ENCODE measurements at regions not wholly inside any gene's neighbourhood (a gene's known extent, or its start where the extent isn't known, plus 50 kb on each side); places are given as distances from the start of the nearest gene placed in this dataset.

DNA sequence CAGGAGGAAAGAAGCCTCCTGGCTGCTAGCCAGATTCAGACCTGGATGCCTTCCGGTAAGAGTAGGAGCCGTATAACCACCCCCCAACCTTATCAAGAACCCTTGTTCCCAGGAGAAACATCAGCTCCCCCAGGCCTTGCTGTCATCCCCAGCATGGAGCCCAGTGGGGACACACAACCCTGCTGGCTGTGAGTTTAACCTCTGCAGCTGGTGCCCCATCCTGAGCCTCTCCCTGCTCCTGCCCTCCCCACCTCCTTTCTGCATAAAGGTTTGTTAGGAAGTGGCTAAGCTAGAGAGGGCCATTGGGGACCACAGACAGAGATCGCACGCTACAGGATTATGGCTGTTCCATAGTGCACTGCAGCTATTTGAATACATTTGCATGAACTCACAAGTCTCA lies 55.5 kb upstream of the RPL38 start:
- Histone ChIP-seq H3K36me3 (ENCODE audit: control insufficient read depth in 2 of 4, insufficient read depth in 4 of 4, low read length in 3 of 4) (no peaks in the 10 kb centered on the region), H3K4me1 (replicated peaks in 1 of 4; ENCODE audit: control insufficient read depth in 3 of 4, insufficient read depth in 4 of 4, low read length in 3 of 4) (peaks cover 0 to 9% (median 4%) of the 10 kb centered on the region in 4 experiments; a peak in 2 of 7 replicates), H4K20me1 (replicated peaks in 1 of 2; ENCODE audit: control insufficient read depth in 1 of 2, insufficient read depth in 2 of 2, low read length in 2 of 2) (no peaks in the 10 kb centered on the region), H3K56ac (replicated peaks; ENCODE audit: insufficient read length, low read depth, low read length) (no peak overlapping the region), H2AFZ (ENCODE audit: low read length) (no peak overlapping the region), H2BK120ac (replicated peaks; ENCODE audit: low read depth, low read length) (no peak overlapping the region), H3K79me2 (ENCODE audit: control insufficient read depth in 1 of 2, insufficient read depth in 2 of 2, low read length in 2 of 2) (no peaks in the 10 kb centered on the region), H3K4ac (replicated peaks; ENCODE audit: insufficient read length, low read depth, low read length) (no peak overlapping the region), H3K4me3 (ENCODE audit: extremely low read depth in 1 of 4, insufficient read depth in 2 of 4, low read depth in 3 of 4, low read length in 4 of 4) (no peak overlapping the region), H3K79me1 (ENCODE audit: low read depth, low read length) (no peaks in the 10 kb centered on the region), H4K5ac (ENCODE audit: insufficient read length, low read depth, low read length) (no peak overlapping the region), H3K4me2 (ENCODE audit: insufficient read depth in 1 of 2, low read depth in 2 of 2, low read length in 2 of 2) (no peak overlapping the region), H2BK15ac (ENCODE audit: low read length) (no peak overlapping the region), H3K18ac (ENCODE audit: extremely low read depth, low read length) (no peak overlapping the region), H3K9me3 (ENCODE audit: insufficient read depth in 2 of 2, low read depth in 1 of 2, low read length in 1 of 2) (peaks cover 0 to 8% of the 10 kb centered on the region in 2 experiments; a peak in 1 of 4 replicates), H3K9ac (replicated peaks in 1 of 4; ENCODE audit: extremely low read depth in 1 of 4, low read depth in 3 of 4, low read length in 3 of 4) (no peak overlapping the region), H2BK20ac (ENCODE audit: low read length) (no peak overlapping the region), H2AK5ac (ENCODE audit: low read depth, low read length) (no peak overlapping the region), H4K91ac (replicated peaks; ENCODE audit: insufficient read length, low read length) (no peak overlapping the region), H3K27ac (ENCODE audit: low read depth, low read length) (no peak overlapping the region), H3K27me3 (replicated peaks in 1 of 4; ENCODE audit: control insufficient read depth in 3 of 4, extremely low read depth in 1 of 4, insufficient read depth in 3 of 4, low read length in 3 of 4) (no peaks in the 10 kb centered on the region; a peak in 1 of 7 replicates), H3K23ac (ENCODE audit: insufficient read length) (no peak overlapping the region), H3K14ac (ENCODE audit: insufficient read length) (no peak overlapping the region), H2BK12ac (ENCODE audit: low read depth, low read length) (no peak overlapping the region), H3K23me2 (ENCODE audit: low read depth, low read length) (no peaks in the 10 kb centered on the region), H4K8ac (ENCODE audit: extremely low read depth, insufficient read depth, low read length) (no peak overlapping the region), H2BK5ac (ENCODE audit: low read depth, low read length) (no peak overlapping the region)
- ChIA-PET CTCF (ENCODE audit: partially characterized antibody) (interaction anchor here (0.7 to 2.2 kb wide), 7 partner anchors 9 to 58 kb away, joined by 3 to 7 read pairs (median 5); no protein-coding TSS in a partner anchor), POLR2A (ENCODE audit: partially characterized antibody) (no interaction called here)
- no peak for FAIRE-seq
- TF ChIP-seq CREB1 (IDR thresholded peaks at IDR 0.05) = no peak
- TF ChIP-seq PHF8 (conservative IDR thresholded peaks at IDR 0.05; ENCODE audit: low read depth, low read length) = no peak
- TF ChIP-seq GTF2F1 (IDR thresholded peaks at IDR 0.05; ENCODE audit: borderline replicate concordance, low read depth, low read length) = no peak
- no peak for TF ChIP-seq EGR1 (IDR thresholded peaks at IDR 0.05; ENCODE audit: borderline replicate concordance, low read depth, low read length)
- TF ChIP-seq SIRT6 (IDR thresholded peaks at IDR 0.05; ENCODE audit: low read length) = no peak
- TF ChIP-seq YY1 (IDR thresholded peaks at IDR 0.05; ENCODE audit: low read depth, low read length) = no peak
- TF ChIP-seq JUND (IDR thresholded peaks at IDR 0.05; ENCODE audit: low read length) = no peak
- 68% methylated on average over 4 of the region's 4 CpGs; no CpG with 5 or more reads in 1 of the 2 experiments for WGBS, 2 experiments (ENCODE audit: extremely low coverage in 1 of 2, insufficient coverage in 1 of 2, insufficient read length in 1 of 2, insufficient replicate concordance in 2 of 2, low coverage in 1 of 2, low lambda C conversion rate in 2 of 2, missing lambda C conversion rate in 1 of 2)
- no peak for DNase-seq (ENCODE audit: low read depth in 1 of 2, low spot score in 2 of 2)
